ENCODE measurements at regions not wholly inside any gene's neighbourhood (a gene's known extent, or its start where the extent isn't known, plus 50 kb on each side); places are given as distances from the start of the nearest gene placed in this dataset.

- Histone ChIP-seq H3K9me2 (ENCODE audit: insufficient read depth, low read length) (no peaks in the 10 kb centered on the region), H3K4me3 (ENCODE audit: low read depth, low read length, poor library complexity, severe bottlenecking) (no peak overlapping the region), H3K27ac (ENCODE audit: low read depth, low read length, poor library complexity, severe bottlenecking) (no peak overlapping the region), H2AFZ (ENCODE audit: low read length) (no peak overlapping the region), H3K79me2 (ENCODE audit: insufficient read depth, low read depth, low read length) (no peaks in the 10 kb centered on the region), H3K4me2 (ENCODE audit: low read length) (no peak overlapping the region), H4K20me1 (ENCODE audit: insufficient read depth, low read length) (no peaks in the 10 kb centered on the region), H3K9me3 (ENCODE audit: low read length) (no peaks in the 10 kb centered on the region), H3K4me1 (ENCODE audit: insufficient read depth, low read length, poor library complexity, severe bottlenecking) (no peaks in the 10 kb centered on the region), H3K36me3 (ENCODE audit: insufficient read depth, low read length) (no peaks in the 10 kb centered on the region)
- BruUV-seq (replicated peaks), result no TSS peak
- TF ChIP-seq CTCF (conservative IDR thresholded peaks at IDR 0.05; ENCODE audit: low read length) (no peak), EZH2phosphoT487 (IDR thresholded peaks at IDR 0.05; ENCODE audit: borderline replicate concordance, low read depth, low read length) (no peak)
- no peak for DNase-seq (ENCODE audit: low spot score)
- CTCF ChIA-PET (ENCODE audit: unreplicated experiment), result no interaction called here
- POLR2A ChIA-PET, result no interaction called here
- intact Hi-C loops (cut with micrococcal nuclease; ENCODE audit: unreplicated experiment), result no loop called here
These were observed 238.2 kb upstream of the GRM7 start for GRCh38 chr3:6622712-6623111.

- ChIA-PET POLR2A (interaction anchor here (0.5 to 1.8 kb wide), 2 partner anchors 18 to 62 kb away, joined by 3 read pairs; no protein-coding TSS in a partner anchor), CTCF (ENCODE audit: unreplicated experiment) (no interaction called here)
- intact Hi-C loops (cut with micrococcal nuclease; ENCODE audit: unreplicated experiment), result no loop called here
- H3K27ac ChIP-seq (ENCODE audit: low read depth, low read length, poor library complexity, severe bottlenecking), result no peak overlapping the region
- H3K79me2 ChIP-seq (ENCODE audit: insufficient read depth, low read depth, low read length), result no peaks in the 10 kb centered on the region
- H3K9me2 ChIP-seq (ENCODE audit: insufficient read depth, low read length), result no peaks in the 10 kb centered on the region
- H2AFZ ChIP-seq (ENCODE audit: low read length), result no peak overlapping the region
- BruUV-seq (replicated peaks), result no TSS peak
- no peak overlapping the region for H3K4me3 ChIP-seq (ENCODE audit: low read depth, low read length, poor library complexity, severe bottlenecking)
- H3K36me3 ChIP-seq (ENCODE audit: insufficient read depth, low read length), result no peaks in the 10 kb centered on the region
- no peak overlapping the region for H3K4me2 ChIP-seq (ENCODE audit: low read length)
- DNase-seq (ENCODE audit: low spot score), result no peak
- H3K9me3 ChIP-seq (ENCODE audit: low read length), result no peaks in the 10 kb centered on the region
- H3K4me1 ChIP-seq (ENCODE audit: insufficient read depth, low read length, poor library complexity, severe bottlenecking), result no peaks in the 10 kb centered on the region
- TF ChIP-seq EZH2phosphoT487 (IDR thresholded peaks at IDR 0.05; ENCODE audit: borderline replicate concordance, low read depth, low read length) (no peak), CTCF (conservative IDR thresholded peaks at IDR 0.05; ENCODE audit: low read length) (no peak)
- H4K20me1 ChIP-seq (ENCODE audit: insufficient read depth, low read length), result no peaks in the 10 kb centered on the region
These were observed 229.5 kb upstream of the GRM7 start for GRCh38 chr3:6631376-6631775.

DNA sequence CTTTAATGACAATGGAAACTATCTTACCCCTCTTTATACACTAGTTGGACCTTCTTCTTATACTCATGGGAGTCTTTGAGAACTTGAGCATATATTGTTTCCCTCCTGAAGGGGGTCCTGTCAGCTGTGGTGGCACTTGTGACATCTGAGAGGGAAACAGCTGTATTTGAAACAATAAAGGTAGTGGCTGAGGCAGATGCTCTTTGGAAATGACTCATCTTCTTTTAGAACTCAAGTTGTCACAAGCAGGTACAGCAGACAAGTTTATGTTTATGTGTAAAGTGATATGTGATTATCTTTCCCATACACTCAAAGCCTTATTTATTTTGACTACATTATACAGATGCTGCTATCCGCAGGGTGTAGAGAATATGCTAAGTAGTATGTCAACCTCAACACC lies 220.0 kb upstream of the GRM7 start:
- BruUV-seq (replicated peaks), result no TSS peak
- H2AFZ ChIP-seq (ENCODE audit: low read length), result no peak overlapping the region
- DNase-seq (ENCODE audit: low spot score), result no peak
- no peaks in the 10 kb centered on the region for H4K20me1 ChIP-seq (ENCODE audit: insufficient read depth, low read length)
- no peak overlapping the region for H3K4me2 ChIP-seq (ENCODE audit: low read length)
- H3K4me3 ChIP-seq (ENCODE audit: low read depth, low read length, poor library complexity, severe bottlenecking), result no peak overlapping the region
- no peaks in the 10 kb centered on the region for H3K9me2 ChIP-seq (ENCODE audit: insufficient read depth, low read length)
- no peak overlapping the region for H3K27ac ChIP-seq (ENCODE audit: low read depth, low read length, poor library complexity, severe bottlenecking)
- no peaks in the 10 kb centered on the region for H3K9me3 ChIP-seq (ENCODE audit: low read length)
- ChIA-PET CTCF (ENCODE audit: unreplicated experiment) (no interaction called here), POLR2A (no interaction called here)
- no peaks in the 10 kb centered on the region for H3K79me2 ChIP-seq (ENCODE audit: insufficient read depth, low read depth, low read length)
- H3K36me3 ChIP-seq (ENCODE audit: insufficient read depth, low read length), result no peaks in the 10 kb centered on the region
- intact Hi-C loops (cut with micrococcal nuclease; ENCODE audit: unreplicated experiment), result no loop called here
- TF ChIP-seq CTCF (conservative IDR thresholded peaks at IDR 0.05; ENCODE audit: low read length) (no peak), EZH2phosphoT487 (IDR thresholded peaks at IDR 0.05; ENCODE audit: borderline replicate concordance, low read depth, low read length) (no peak)
- H3K4me1 ChIP-seq (ENCODE audit: insufficient read depth, low read length, poor library complexity, severe bottlenecking), result no peaks in the 10 kb centered on the region

Data from OCI-LY7 (cell line).